Kidney glomerular epithelial cell (primary cell): ENCODE measurements at regions not wholly inside any gene's neighbourhood (a gene's known extent, or its start where the extent isn't known, plus 50 kb on each side); places are given as distances from the start of the nearest gene placed in this dataset.
A peak's percentile ranks its signal among the peaks of the same experiment; 100 is the strongest.

ENCODE experiments used
- DNase-seq: peaks from one replicate; lab custom pipeline; 2025; lab: John Stamatoyannopoulos, UW

DNA sequence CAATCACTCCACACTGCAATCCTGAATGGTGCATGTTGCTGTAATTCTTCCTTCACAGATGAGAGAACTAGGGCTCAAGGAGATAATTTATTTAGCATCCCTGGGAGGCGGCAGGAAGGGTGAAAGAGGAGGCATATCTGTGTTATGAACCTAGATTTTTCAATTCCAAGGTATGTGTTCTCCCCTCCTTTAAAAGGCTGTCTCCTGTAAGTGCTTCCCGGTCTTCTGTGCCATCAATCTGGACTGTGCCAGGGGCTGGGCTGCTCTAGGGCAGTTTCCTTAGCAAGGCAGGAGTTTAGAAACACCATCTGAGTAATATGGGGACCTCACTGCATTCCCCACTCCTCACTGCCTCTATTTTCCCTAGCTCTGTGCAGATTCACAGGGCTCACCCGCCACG lies 185.0 kb downstream of the RFC3 start:
- DNase-seq, result no peak

DNA sequence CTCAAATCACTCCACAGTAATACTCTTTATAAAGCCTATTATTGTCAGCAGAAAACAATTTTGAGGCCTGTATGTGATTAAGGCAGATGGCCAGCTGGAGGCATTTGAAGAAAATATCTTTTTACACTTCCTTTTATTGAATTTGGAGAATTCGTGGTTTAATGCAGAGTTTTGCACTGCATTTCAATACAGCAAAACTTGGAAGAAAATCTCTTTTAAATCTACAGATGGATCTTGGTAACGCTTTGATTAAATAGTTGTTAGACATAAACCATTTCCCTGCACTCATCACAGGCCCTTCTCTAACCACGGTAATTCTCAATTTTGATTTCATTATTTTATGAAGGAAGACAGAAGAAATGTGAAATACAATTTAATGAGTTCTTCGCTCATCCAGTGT lies 185.7 kb downstream of the RFC3 start:
- DNase-seq, result no peak

DNA sequence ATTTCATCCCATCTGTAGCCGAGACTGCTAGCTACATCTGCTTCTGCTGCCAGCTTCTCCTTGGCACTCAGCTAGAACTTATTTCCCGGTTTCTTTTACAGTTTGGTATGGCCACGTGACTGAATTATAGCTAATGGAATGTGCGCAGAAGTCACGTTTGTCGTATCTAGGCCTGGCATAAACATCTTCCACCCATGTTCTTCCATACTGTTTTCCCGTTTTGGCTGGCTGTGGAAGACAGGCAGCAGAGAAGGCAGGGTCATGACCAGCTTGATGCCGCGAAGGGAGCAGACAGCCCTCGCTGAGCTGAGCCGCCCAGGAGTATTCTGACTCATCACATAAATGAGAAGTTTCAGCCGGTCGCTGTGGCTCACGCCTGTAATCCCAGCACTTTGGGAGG lies 186.7 kb downstream of the RFC3 start:
- no peak for DNase-seq

DNA sequence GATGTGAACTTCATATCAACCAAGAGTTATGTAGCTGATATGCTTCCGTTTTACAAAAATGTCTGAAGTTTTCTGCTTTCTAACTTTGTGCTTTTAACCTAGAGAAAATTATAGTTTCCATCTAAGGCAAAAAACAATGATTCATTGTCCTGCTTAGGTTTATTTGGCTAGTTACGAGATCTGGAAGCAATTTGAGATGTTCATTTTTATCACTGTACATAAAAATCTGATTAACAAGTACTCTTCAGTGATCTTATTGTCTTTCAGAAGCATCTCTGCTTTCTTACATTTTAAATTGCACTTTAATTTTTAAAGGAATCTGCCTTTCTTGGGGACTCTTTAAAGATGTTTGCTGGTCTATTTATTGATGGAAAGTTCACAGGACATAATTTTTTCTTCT lies 188.1 kb downstream of the RFC3 start:
- no peak for DNase-seq

DNA sequence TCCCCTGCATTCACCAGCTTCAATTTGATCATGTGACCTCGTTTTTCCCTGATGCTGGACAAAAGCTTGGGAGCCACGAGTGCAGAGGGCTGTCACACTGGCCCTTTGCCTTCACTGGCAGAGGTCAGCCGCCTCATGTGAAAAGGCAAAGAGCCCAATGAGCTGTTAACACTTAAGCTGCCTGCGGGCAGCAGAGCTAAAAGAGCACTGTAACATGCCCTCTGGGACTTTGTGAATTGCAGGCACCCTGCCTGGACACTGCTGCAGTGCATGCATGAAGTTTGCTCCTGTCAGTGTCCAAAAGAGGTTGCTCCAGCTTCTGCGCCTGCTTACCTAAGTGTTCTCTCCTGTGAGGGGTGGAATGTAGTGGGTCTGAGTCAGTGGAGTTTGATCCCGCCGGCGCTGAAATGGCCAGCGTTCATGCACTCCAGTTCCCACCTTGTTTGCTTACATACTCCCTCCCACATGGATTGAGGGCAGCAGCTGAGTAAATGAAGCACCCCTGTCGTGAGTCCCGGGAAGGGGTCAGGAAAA lies 193.7 kb downstream of the RFC3 start:
- DNase-seq, result no peak

DNA sequence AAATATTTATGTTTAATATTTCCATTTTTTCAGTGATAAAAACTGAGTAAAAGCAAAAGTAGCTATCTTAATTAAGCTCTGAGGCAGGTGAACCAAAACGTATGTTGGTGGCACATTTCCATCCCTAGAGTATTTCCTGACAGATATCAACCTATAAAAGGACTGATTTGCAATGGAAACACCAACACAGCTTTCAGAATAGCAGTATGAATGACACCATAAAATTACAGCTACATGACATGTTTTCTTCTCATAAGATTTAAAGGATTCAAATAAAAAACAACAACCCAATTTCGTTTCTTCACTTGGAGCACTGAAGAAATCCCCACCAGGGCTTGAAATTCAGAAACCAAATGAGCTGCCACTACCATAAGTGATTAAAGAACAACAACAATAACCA lies 194.4 kb downstream of the RFC3 start:
- DNase-seq, result no peak

DNA sequence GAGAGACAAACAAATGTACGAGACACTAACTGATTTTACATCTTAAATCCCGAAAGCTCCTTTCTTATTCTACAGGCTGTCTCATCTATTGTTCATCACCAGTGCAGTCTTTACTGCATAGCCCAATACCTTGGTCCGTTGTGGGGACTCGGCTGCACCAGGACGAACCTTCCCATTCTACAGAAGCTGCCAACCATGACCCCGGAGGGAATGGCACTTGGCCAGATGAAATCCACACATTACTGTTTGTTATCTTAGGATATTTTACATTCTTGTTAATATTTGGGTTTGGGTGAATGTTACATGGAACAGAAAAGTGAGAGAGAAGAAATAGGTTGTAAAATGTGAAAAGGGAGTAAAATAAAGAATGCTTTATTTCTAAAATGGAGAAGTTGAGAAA lies 195.1 kb downstream of the RFC3 start:
- no peak for DNase-seq

DNA sequence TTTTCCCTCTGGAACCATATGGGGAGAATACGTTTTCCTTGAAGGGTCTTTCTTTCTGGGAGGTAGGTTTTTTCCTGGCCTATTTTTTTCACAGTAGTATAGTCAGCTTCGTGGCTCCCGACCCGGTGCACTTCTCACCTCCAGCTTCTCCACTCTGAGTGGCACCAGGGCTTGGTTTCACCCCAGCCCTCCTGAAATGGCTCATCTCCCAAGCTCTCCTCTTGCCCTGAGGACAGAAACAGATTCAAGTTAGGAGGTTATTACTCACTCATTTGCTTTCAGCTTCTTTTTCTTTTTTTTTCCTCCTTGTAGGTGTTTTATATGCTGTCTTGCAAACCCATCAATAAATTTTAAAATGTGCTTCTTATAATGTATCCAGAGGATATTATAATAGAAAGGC lies 199.3 kb downstream of the RFC3 start:
- no peak for DNase-seq

DNA sequence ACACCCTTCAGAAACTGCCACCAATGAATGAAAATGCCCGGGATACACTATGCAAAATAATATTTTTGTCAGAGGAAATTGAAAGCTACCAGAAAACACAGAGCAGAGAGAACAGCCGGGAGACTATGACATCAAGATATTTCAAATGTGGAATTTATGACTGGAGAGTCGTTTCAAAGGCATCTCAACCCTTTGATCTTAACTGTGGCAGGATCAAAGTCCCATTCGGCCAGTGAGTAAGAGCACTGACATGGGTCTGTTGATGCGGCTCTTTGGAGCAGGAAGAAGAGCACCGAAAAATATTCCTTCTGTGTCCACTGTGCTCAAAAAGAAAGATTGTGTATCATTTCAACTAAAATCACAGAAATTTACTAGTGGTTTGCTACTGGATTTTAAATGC lies 201.9 kb downstream of the RFC3 start:
- peak; percentile 33 for DNase-seq

DNA sequence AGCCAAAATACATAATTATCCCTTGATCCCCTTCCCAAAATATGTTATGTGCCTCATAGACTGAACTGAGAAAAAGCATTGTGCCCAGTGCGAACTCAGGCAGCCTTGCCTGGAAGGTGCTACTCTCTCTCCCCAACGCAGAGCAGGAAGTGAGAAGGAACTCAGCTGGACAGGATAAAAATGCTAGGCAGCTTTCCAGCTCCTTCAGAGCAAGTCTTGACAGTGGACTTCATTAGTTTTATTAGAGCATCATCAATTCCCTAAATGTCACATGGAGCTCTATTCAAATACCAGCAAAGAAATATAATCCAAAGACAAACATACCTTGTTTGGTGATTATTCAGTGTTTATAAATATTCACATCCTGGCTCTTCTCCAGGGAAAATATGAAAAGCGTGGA lies 202.4 kb downstream of the RFC3 start:
- DNase-seq, result no peak

DNA sequence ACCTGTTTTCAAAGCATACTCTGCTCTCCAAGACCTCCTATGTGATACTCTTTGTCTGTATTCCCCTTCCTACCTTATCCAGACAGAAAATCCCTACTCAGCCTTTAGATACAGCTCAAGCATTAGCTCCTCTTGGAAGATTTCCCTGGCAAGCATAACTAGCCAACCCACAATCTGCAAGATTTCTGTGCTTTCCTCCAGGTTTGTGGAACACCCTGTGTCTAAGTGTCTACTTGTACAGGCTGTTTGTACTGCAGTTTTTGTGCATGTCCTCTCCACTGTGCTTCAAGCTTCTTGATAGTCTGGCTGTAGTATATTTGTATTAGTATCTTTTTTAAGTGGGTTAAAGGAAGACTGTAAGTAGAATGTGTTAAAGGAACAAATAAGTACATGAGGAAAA lies 203.7 kb downstream of the RFC3 start:
- DNase-seq, result no peak

DNA sequence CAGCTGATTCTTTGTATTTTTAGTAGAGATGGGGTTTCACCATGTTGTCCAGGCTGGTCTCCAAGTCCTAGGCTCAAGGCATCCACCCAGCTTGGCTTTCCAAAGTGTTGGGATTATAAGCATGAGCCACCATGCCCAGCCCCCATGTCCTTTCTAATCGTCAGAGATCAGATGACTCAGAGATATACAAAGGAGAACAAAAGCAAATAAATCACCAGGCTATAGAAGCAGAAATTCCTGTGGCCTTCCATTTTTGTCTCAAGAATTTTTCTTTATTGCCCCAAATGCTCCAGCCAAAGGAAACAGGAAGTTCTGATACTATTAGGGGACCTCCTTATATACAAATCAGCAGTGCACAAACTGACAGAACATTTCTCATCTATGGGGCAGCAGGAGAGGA lies 207.8 kb downstream of the RFC3 start:
- DNase-seq, result peak; percentile 13

DNA sequence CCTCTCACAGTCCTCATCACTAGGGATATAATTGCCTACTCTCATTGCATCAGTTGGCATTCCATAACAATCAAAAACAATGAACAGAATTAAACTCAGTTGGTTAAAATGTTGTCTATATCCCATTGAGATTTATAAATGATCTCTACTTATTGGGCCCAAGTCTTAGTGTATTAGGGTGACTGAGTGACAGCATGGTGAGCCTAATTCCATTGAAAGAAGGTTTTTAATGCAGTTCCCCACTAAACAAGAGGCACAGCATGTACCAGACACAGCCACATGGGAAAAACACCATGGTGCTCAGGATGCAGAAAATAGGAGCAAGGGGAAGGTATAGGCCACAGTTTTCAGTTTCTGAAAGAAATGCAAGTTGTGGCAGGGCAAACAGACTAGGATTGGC lies 208.4 kb downstream of the RFC3 start:
- no peak for DNase-seq

DNA sequence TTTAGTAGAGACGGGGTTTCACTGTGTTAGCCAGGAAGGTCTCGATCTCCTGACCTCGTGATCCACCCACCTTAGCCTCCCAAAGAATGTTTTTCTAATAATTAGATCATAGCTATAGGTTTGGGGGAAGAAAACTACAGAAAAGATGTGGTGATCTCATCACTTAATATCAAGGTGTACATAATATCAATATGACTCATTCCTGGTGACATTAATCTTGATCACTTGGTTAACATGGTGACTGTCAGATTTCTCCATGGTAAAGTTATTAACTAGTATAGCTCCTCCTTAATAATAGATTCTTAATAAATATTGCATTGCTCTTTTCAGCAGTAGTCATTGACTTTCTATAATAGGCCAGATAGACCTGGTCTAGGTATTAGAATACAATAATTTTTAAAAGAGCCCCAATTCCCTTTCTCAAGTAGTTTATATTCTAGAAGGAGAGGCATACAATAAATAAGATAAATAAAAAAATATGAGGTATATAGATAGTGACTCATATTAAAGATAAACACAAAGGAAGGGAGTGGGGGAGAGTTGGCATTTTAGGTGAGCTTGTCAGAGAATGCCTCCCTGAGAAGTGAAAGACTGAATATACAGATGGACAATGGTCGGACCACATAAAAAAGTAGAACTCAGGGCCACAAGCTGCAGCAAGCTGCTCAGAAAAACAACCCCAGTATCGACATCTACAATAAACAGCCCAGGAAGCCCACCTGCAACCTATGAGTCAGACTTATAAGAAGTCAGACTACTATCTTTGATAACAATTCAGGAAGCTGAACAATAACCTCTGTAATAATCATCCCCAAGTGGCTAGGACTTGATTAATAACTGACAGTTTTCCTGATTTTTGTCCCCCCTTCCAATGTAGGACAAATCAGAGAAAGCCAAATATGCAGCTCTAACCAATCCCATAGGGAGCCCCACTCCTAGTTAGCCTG lies 210.8 kb downstream of the RFC3 start:
- DNase-seq, result no peak

DNA sequence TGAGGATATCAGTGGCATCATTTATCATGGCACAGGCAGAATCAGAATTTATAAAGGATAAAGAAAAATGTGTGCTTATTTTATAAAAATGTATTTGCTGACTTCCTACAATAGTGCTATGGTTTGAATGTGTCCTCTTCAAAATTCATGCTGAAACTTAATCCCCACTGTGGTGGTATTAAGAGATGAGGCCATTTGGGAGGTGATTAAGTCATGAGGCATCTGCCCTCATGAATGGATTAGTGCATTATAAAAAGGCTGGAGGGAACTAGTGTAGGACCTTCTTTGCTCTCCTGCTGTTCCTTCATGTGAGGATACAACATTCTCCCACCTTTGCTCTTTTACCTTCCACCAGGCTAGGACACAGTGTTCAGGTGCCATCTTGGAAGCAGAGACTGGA lies 212.8 kb downstream of the RFC3 start:
- no peak for DNase-seq

DNA sequence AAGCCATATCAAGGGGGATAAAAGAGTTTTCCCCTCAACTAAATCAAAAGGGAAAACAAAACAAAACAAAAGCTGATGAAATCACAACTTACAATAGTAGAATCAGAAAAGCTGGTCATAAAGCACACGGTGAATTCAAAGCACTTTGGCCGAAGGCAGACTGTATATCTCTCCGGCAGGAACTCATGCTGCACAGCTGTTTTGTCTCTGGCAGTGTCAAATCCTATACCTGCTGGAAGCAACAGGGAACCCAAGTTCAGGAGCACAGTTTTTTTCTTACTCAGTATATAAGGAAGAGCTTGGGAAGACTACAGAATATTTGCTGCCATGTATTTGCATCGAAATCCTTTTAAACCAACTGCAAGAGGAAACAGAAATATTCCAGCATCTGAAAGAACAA lies 213.7 kb downstream of the RFC3 start:
- DNase-seq, result no peak

DNA sequence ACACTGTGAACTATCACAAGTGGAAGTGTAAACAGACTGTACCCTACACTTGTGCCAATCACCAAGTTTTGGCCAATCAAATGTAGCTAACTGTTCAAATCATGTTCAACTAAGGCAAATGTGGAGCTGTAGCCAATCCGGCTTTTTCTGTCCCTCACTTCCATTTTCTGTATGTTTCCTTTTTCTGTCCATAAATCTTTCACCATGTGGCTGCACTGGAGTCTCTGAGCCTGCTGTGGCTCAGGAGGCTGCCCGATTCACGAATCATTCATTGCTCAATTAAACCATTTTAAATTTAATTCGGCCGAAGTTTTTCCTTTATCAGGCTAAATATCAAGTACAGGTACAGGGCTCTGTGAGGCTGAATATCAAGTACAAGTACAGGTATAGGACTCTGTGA lies 216.5 kb downstream of the RFC3 start:
- no peak for DNase-seq

DNA sequence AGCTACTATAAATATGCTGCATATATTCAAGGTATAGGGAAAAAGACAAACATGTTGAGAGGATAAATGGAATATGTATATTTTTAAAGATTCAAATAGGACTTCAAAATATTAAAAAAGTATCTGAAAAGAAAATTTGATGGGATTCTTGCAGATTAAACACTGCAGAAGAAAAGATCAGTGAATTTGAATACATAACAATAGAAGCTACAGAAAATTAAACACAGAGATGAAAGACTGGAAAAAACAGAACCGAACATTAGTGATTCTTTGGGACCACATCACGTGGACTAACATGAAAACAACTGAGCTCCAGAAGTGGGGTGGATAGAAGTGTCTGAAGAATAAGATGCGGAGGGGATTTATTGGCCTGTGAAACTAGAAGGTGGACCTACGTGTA lies 217.2 kb downstream of the RFC3 start:
- no peak for DNase-seq

DNA sequence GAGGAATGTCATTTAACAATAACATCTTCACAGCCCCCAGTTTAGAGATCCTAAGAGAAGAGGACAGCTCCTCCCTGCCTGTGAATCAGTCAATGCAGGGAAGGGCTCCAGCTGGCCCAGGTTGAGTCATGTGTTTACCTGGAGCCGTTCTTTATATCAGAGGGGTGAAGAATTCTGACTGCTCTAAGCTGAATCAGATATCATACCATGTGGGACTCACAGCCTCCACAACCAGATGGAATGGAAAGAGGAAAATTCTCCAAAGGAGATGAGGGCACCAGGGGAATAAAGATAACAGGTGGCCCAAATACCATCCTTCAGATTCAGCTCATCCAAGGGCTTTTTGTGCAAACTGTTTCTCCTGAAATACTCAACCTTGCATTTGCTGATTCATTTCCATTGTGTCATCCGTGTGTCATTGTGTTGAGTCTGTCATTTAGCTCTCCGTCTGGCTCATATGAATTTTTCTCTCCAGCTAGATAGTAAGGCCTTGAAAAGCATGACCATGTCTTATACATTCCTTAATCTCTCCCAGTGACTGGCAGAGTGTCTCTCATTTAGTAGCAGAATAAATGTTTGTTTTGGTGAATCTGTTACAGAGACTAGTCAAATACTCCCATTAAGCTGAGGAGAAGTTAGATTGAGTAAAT lies 217.9 kb downstream of the RFC3 start:
- DNase-seq, result no peak

DNA sequence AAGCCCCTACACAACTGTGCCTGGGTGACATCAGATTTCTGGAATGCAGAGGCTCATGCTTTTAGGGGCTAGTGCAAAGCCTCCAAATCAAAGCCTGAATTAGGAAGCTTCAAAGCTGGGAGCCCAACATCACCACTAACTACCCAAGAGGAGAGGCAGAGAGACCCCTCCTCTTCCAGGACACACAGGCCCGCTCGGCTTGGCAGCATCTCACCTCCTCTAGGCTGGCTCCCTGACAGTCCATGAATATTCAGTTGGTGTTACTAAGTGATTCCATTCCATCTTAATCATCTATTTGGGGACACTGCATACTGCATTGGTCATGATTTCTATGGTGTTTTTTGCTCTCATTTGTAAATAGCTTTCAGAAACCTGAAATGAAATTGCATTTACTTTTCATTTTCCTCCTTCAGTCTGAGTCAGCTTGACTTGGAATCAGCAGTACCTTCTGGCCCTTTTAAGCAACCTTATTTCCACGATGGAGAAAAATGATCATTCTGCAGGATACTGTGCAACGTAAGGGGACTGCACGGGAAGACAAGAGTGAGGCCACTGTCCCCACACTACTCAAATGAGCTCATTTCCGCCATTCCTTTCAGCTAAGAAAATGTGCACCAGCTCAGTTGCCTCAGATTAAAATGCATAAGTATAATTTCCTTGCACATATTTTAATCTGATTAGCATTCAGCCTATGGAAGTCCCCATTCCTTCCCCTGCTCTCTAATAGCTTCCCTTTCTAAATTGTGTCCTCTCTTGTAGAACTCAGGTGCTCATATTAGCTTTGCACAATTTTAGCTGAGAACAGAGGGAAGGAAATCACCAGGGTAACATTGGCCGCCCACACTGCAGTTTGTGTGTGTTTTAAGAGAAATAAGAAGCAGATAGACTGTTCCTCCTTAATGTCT lies 219.9 kb downstream of the RFC3 start:
- DNase-seq, result no peak

DNA sequence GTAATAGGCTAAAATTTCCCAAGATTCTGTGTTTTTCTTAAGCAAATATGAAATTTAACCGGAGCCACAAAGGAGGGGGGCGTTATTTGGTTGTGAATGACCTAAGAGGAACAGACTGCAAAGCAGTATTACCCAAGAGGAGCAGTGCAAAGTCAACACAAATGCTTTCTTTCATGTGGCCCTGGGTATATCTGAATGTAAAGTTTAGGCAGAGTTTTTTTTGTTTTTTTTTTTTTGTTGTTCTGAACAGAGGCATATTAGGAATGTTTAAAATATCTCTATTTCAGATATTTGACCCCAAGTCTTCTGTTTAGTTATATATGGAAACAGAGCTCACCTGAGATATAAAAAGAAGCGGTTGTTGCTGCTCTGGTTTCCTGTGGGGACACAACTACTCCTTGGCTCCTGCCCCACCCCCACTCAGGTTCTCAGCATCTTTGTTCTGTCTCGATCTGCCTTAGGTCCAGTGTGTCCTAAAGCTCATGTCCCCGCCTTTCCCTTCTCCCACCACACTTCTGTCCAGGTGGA lies 220.7 kb downstream of the RFC3 start:
- no peak for DNase-seq

DNA sequence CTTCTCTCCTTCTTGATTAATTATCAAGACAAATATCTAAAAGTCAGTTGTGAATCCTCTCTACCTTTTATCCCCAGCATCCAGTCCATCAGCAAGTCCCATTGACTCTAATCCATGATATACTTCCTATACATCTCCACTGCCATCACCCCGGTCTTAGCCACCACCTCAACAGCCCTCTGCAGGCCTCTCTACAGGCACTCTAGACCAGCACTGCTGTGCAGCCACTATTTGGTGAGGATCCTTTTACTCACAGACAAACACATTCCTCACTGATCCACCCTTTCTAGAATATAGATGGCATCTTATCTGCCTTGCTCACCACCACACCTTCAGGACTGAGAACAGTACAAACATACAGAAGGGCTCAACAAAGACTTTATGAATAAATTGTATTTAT lies 221.7 kb downstream of the RFC3 start:
- no peak for DNase-seq
